Amygdala (tissue), 56 donors: ENCODE measurements at regions not wholly inside any gene's neighbourhood (a gene's known extent, or its start where the extent isn't known, plus 50 kb on each side); places are given as distances from the start of the nearest gene placed in this dataset.
"Not testable (repeated sequence)": the region's sequence is repeated elsewhere in the genome, so short reads cannot be mapped to it uniquely, and the experiment has no call there.

Experiments used
- DNase-seq, 56 donors: peaks; one replicate each; lab custom pipeline; 2025; lab: John Stamatoyannopoulos, UW

GRCh38 chr5:68070591-68071281, 144.8 kb upstream of the PIK3R1 start:
- DNase-seq, result no peak

- DNase-seq, result no peak
Measured at GRCh38 chr5:68067976-68068603, 147.5 kb upstream of the PIK3R1 start.

GRCh38 chr5:68067291-68067690, 148.3 kb upstream of the PIK3R1 start:
- DNase-seq, result no peak

GRCh38 chr5:68066277-68066955, 149.1 kb upstream of the PIK3R1 start:
- no peak for DNase-seq

GRCh38 chr5:68065321-68065720, 150.2 kb upstream of the PIK3R1 start:
- DNase-seq, result not testable (repeated sequence)

GRCh38 chr5:68060382-68060781, 155.2 kb upstream of the PIK3R1 start:
- DNase-seq, result no peak

- DNase-seq, result no peak
Measured at GRCh38 chr5:68057191-68057590, 158.4 kb upstream of the PIK3R1 start.

- DNase-seq, result no peak
Measured at GRCh38 chr5:68055686-68056085, 159.9 kb upstream of the PIK3R1 start.

GRCh38 chr5:68054638-68055037, 160.9 kb upstream of the PIK3R1 start:
- DNase-seq, result no peak

GRCh38 chr5:68053202-68053601, 162.4 kb upstream of the PIK3R1 start:
- DNase-seq, result no peak

- DNase-seq, result no peak
Measured at GRCh38 chr5:68049053-68049713, 166.4 kb upstream of the PIK3R1 start.

- no peak for DNase-seq
Measured at GRCh38 chr5:68048516-68048915, 167.0 kb upstream of the PIK3R1 start.

GRCh38 chr5:68048054-68048453, 167.5 kb upstream of the PIK3R1 start:
- DNase-seq, result not testable (repeated sequence)

GRCh38 chr5:68047035-68047434, 168.5 kb upstream of the PIK3R1 start:
- no peak for DNase-seq

- no peak for DNase-seq
Measured at GRCh38 chr5:68046445-68046844, 169.1 kb upstream of the PIK3R1 start.

GRCh38 chr5:68041293-68041692, 174.3 kb upstream of the PIK3R1 start:
- peak in 1 of 56 donors; percentile 2 for DNase-seq

- no peak for DNase-seq
Measured at GRCh38 chr5:68037546-68037945, 178.0 kb upstream of the PIK3R1 start.

GRCh38 chr5:68033961-68034571, 181.5 kb upstream of the PIK3R1 start:
- DNase-seq, result peak in 2 of 56 donors; percentile 14 to 34

- DNase-seq, result no peak
Measured at GRCh38 chr5:68033029-68033428, 182.5 kb upstream of the PIK3R1 start.

- DNase-seq, result no peak
Measured at GRCh38 chr5:68032216-68032762, 183.3 kb upstream of the PIK3R1 start.
